ENCODE measurements at regions not wholly inside any gene's neighbourhood (a gene's known extent, or its start where the extent isn't known, plus 50 kb on each side); places are given as distances from the start of the nearest gene placed in this dataset.

- TF ChIP-seq POLR2A (IDR thresholded peaks at IDR 0.05) (no peak), CTCF (IDR thresholded peaks at IDR 0.05) (no peak), EP300 (IDR thresholded peaks at IDR 0.05) (no peak), POLR2AphosphoS5 (IDR thresholded peaks at IDR 0.05) (no peak)
These were observed 143.9 kb upstream of the MOCS2 start for GRCh38 chr5:53253421-53253871.
